Immature natural killer cell (primary cell): ENCODE measurements at regions not wholly inside any gene's neighbourhood (a gene's known extent, or its start where the extent isn't known, plus 50 kb on each side); places are given as distances from the start of the nearest gene placed in this dataset.

Experiments
- DNase-seq, 3 donors: peaks; one replicate each; pipeline ENCODE4 v3.0.0; 2022; ENCODE audit warnings: mixed read lengths in 1 of 3
- H3K27ac Mint-ChIP-seq, 6 donors: one replicate each; pipeline ENCODE4 v1.8.0; 2020; ENCODE audit warnings: mixed read lengths in 6 of 6, mild to moderate bottlenecking in 5 of 6, inconsistent platforms in 4 of 6, moderate library complexity in 3 of 6
- H3K27me3 Mint-ChIP-seq, 3 donors: one replicate each; pipeline ENCODE4 v1.8.0; 2020 to 2021; ENCODE audit warnings: low read depth in 3 of 3, mild to moderate bottlenecking in 3 of 3, mixed read lengths in 3 of 3, moderate library complexity in 3 of 3, inconsistent platforms in 1 of 3
- H3K36me3 Mint-ChIP-seq, 3 donors: one replicate each; pipeline ENCODE4 v1.8.0; 2020; ENCODE audit warnings: mixed read lengths in 3 of 3, inconsistent platforms in 2 of 3, mild to moderate bottlenecking in 2 of 3
- H3K4me1 Mint-ChIP-seq, 2 donors: one replicate each; pipeline ENCODE4 v1.8.0; 2020; ENCODE audit warnings: inconsistent platforms in 2 of 2, mild to moderate bottlenecking in 2 of 2, mixed read lengths in 2 of 2, moderate library complexity in 1 of 2
- H3K4me3 Mint-ChIP-seq, 5 donors: one replicate each; pipeline ENCODE4 v1.8.0; 2020; ENCODE audit warnings: mild to moderate bottlenecking in 5 of 5, mixed read lengths in 5 of 5, inconsistent platforms in 3 of 5, moderate library complexity in 3 of 5
- H3K9me3 Mint-ChIP-seq, 6 donors: one replicate each; pipeline ENCODE4 v1.8.0; 2020; ENCODE audit warnings: mild to moderate bottlenecking in 6 of 6, mixed read lengths in 6 of 6, inconsistent platforms in 4 of 6, moderate library complexity in 3 of 6

- no peak overlapping the region for H3K27ac Mint-ChIP-seq
- H3K36me3 Mint-ChIP-seq = peaks cover 0 to 3% (median 0%) of the 10 kb centered on the region in 3 donors
- H3K27me3 Mint-ChIP-seq = peaks cover 0 to 3% (median 0%) of the 10 kb centered on the region in 3 donors
- H3K4me1 Mint-ChIP-seq = no peaks in the 10 kb centered on the region
- H3K9me3 Mint-ChIP-seq = peaks cover 5 to 25% (median 9%) of the 10 kb centered on the region in 6 donors
- H3K4me3 Mint-ChIP-seq = no peak overlapping the region
- no peak for DNase-seq
Observed at GRCh38 chr3:137382005-137382594, 382.0 kb upstream of the SOX14 start.

- Mint-ChIP-seq H3K4me1 (no peaks in the 10 kb centered on the region), H3K27me3 (peaks cover 0 to 3% (median 0%) of the 10 kb centered on the region in 3 donors), H3K4me3 (no peak overlapping the region), H3K36me3 (no peaks in the 10 kb centered on the region), H3K9me3 (peaks cover 0 to 13% (median 5%) of the 10 kb centered on the region in 6 donors), H3K27ac (no peak overlapping the region)
- DNase-seq = no peak
Observed at GRCh38 chr3:137385922-137386321, 378.2 kb upstream of the SOX14 start.

- Mint-ChIP-seq H3K4me3 (no peak overlapping the region), H3K27ac (no peak overlapping the region), H3K4me1 (no peaks in the 10 kb centered on the region), H3K9me3 (peaks cover 0 to 16% (median 5%) of the 10 kb centered on the region in 6 donors), H3K36me3 (no peaks in the 10 kb centered on the region), H3K27me3 (peaks cover 2 to 3% (median 2%) of the 10 kb centered on the region in 3 donors)
- no peak for DNase-seq
Observed at GRCh38 chr3:137409584-137409983, 354.5 kb upstream of the SOX14 start.

GRCh38 chr3:137410028-137410427 lies 354.1 kb upstream of the SOX14 start:
- H3K27ac Mint-ChIP-seq = no peak overlapping the region
- no peaks in the 10 kb centered on the region for H3K36me3 Mint-ChIP-seq
- H3K4me3 Mint-ChIP-seq = no peak overlapping the region
- peaks cover 2 to 3% (median 2%) of the 10 kb centered on the region in 3 donors for H3K27me3 Mint-ChIP-seq
- peaks cover 0 to 16% (median 5%) of the 10 kb centered on the region in 6 donors for H3K9me3 Mint-ChIP-seq
- no peaks in the 10 kb centered on the region for H3K4me1 Mint-ChIP-seq
- DNase-seq = no peak

GRCh38 chr3:137420198-137420995 lies 343.7 kb upstream of the SOX14 start:
- H3K4me3 Mint-ChIP-seq = no peak overlapping the region
- peaks cover 10 to 63% (median 34%) of the 10 kb centered on the region in 6 donors for H3K9me3 Mint-ChIP-seq
- DNase-seq = no peak
- H3K27ac Mint-ChIP-seq = no peak overlapping the region
- H3K4me1 Mint-ChIP-seq = no peaks in the 10 kb centered on the region
- H3K36me3 Mint-ChIP-seq = no peaks in the 10 kb centered on the region
- peaks cover 0 to 3% (median 1%) of the 10 kb centered on the region in 3 donors for H3K27me3 Mint-ChIP-seq

GRCh38 chr3:137438561-137438960 lies 325.6 kb upstream of the SOX14 start:
- no peak overlapping the region for H3K27ac Mint-ChIP-seq
- H3K36me3 Mint-ChIP-seq = no peaks in the 10 kb centered on the region
- H3K27me3 Mint-ChIP-seq = peaks cover 0 to 2% (median 2%) of the 10 kb centered on the region in 3 donors
- no peaks in the 10 kb centered on the region for H3K4me1 Mint-ChIP-seq
- no peak for DNase-seq
- peaks cover 6 to 20% (median 9%) of the 10 kb centered on the region in 6 donors for H3K9me3 Mint-ChIP-seq
- no peak overlapping the region for H3K4me3 Mint-ChIP-seq

GRCh38 chr3:137460944-137461343 lies 303.2 kb upstream of the SOX14 start:
- no peak for DNase-seq
- H3K27ac Mint-ChIP-seq = no peak overlapping the region
- no peaks in the 10 kb centered on the region for H3K4me1 Mint-ChIP-seq
- H3K27me3 Mint-ChIP-seq = peaks cover 0 to 2% (median 0%) of the 10 kb centered on the region in 3 donors
- peaks cover 0 to 18% (median 6%) of the 10 kb centered on the region in 6 donors for H3K9me3 Mint-ChIP-seq
- H3K36me3 Mint-ChIP-seq = peaks cover 0 to 4% (median 0%) of the 10 kb centered on the region in 3 donors
- H3K4me3 Mint-ChIP-seq = no peak overlapping the region

GRCh38 chr3:137463131-137463530 lies 301.0 kb upstream of the SOX14 start:
- no peaks in the 10 kb centered on the region for H3K4me1 Mint-ChIP-seq
- H3K27ac Mint-ChIP-seq = no peak overlapping the region
- H3K9me3 Mint-ChIP-seq = peaks cover 0 to 18% (median 6%) of the 10 kb centered on the region in 6 donors
- H3K4me3 Mint-ChIP-seq = no peak overlapping the region
- H3K36me3 Mint-ChIP-seq = peaks cover 0 to 4% (median 0%) of the 10 kb centered on the region in 3 donors
- DNase-seq = no peak
- peaks cover 0 to 2% (median 2%) of the 10 kb centered on the region in 3 donors for H3K27me3 Mint-ChIP-seq

GRCh38 chr3:137464341-137464740 lies 299.8 kb upstream of the SOX14 start:
- Mint-ChIP-seq H3K4me1 (no peaks in the 10 kb centered on the region), H3K9me3 (peaks cover 0 to 18% (median 6%) of the 10 kb centered on the region in 6 donors), H3K27me3 (peaks cover 0 to 2% (median 2%) of the 10 kb centered on the region in 3 donors), H3K27ac (no peak overlapping the region), H3K36me3 (peaks cover 0 to 4% (median 0%) of the 10 kb centered on the region in 3 donors), H3K4me3 (no peak overlapping the region)
- no peak for DNase-seq

GRCh38 chr3:137468446-137468845 lies 295.7 kb upstream of the SOX14 start:
- Mint-ChIP-seq H3K9me3 (peaks cover 0 to 5% (median 2%) of the 10 kb centered on the region in 6 donors), H3K27ac (no peak overlapping the region), H3K36me3 (no peaks in the 10 kb centered on the region), H3K27me3 (peaks cover 0 to 5% (median 2%) of the 10 kb centered on the region in 3 donors), H3K4me3 (no peak overlapping the region), H3K4me1 (no peaks in the 10 kb centered on the region)
- DNase-seq = no peak

- Mint-ChIP-seq H3K36me3 (no peaks in the 10 kb centered on the region), H3K27ac (no peak overlapping the region), H3K4me3 (no peak overlapping the region), H3K27me3 (peaks cover 0 to 3% (median 2%) of the 10 kb centered on the region in 3 donors), H3K9me3 (peaks cover 0 to 5% (median 2%) of the 10 kb centered on the region in 6 donors), H3K4me1 (no peaks in the 10 kb centered on the region)
- no peak for DNase-seq
Observed at GRCh38 chr3:137469263-137469662, 294.9 kb upstream of the SOX14 start.

GRCh38 chr3:137471130-137471529 lies 293.0 kb upstream of the SOX14 start:
- DNase-seq = no peak
- no peaks in the 10 kb centered on the region for H3K36me3 Mint-ChIP-seq
- peaks cover 0 to 6% (median 2%) of the 10 kb centered on the region in 6 donors for H3K9me3 Mint-ChIP-seq
- H3K27me3 Mint-ChIP-seq = peaks cover 0 to 3% (median 2%) of the 10 kb centered on the region in 3 donors
- no peak overlapping the region for H3K27ac Mint-ChIP-seq
- no peak overlapping the region for H3K4me3 Mint-ChIP-seq
- H3K4me1 Mint-ChIP-seq = no peaks in the 10 kb centered on the region

GRCh38 chr3:137471558-137472204 lies 292.4 kb upstream of the SOX14 start:
- H3K27me3 Mint-ChIP-seq = peaks cover 0 to 3% (median 0%) of the 10 kb centered on the region in 3 donors
- H3K9me3 Mint-ChIP-seq = peaks cover 0 to 12% (median 4%) of the 10 kb centered on the region in 6 donors
- H3K36me3 Mint-ChIP-seq = no peaks in the 10 kb centered on the region
- H3K4me3 Mint-ChIP-seq = no peak overlapping the region
- H3K4me1 Mint-ChIP-seq = no peaks in the 10 kb centered on the region
- H3K27ac Mint-ChIP-seq = no peak overlapping the region
- no peak for DNase-seq

- H3K36me3 Mint-ChIP-seq = no peaks in the 10 kb centered on the region
- no peaks in the 10 kb centered on the region for H3K4me1 Mint-ChIP-seq
- peaks cover 4 to 26% (median 12%) of the 10 kb centered on the region in 6 donors for H3K9me3 Mint-ChIP-seq
- no peak overlapping the region for H3K4me3 Mint-ChIP-seq
- peaks cover 0 to 2% (median 0%) of the 10 kb centered on the region in 3 donors for H3K27me3 Mint-ChIP-seq
- no peak overlapping the region for H3K27ac Mint-ChIP-seq
- DNase-seq = no peak
Observed at GRCh38 chr3:137477614-137478013, 286.5 kb upstream of the SOX14 start.
